ENCODE measurements at regions not wholly inside any gene's neighbourhood (a gene's known extent, or its start where the extent isn't known, plus 50 kb on each side); places are given as distances from the start of the nearest gene placed in this dataset.

GRCh38 chr14:30156571-30156970 is 228.9 kb upstream of the PRKD1 start:
- TF ChIP-seq CTCF (IDR thresholded peaks at IDR 0.05) (no peak), POLR2A (IDR thresholded peaks at IDR 0.05) (no peak), EP300 (IDR thresholded peaks at IDR 0.05) (no peak), POLR2AphosphoS5 (IDR thresholded peaks at IDR 0.05) (no peak)

Data from stomach (tissue), 4 donors.